ENCODE measurements at regions not wholly inside any gene's neighbourhood (a gene's known extent, or its start where the extent isn't known, plus 50 kb on each side); places are given as distances from the start of the nearest gene placed in this dataset.

DNA sequence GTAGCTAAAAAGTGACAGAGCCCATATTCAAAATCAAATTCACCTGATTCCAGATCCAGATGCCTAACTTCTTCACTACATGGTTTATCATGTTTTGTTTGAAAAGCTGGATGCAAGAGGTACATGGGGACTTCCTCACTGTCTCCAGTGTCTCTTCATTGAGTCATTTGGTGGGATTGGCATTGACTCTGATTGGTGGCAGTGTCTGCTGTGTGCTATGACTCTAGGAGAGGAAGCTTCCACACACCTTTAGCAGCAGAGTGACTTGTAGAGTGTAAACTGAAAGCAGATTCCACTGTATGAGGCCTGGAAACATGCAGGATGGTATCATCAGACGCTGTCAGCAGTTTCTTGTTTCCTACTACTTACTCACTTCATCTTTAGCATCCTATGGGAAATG is 250.9 kb upstream of the SEMA6A start:
- TF ChIP-seq, protein P1, sequence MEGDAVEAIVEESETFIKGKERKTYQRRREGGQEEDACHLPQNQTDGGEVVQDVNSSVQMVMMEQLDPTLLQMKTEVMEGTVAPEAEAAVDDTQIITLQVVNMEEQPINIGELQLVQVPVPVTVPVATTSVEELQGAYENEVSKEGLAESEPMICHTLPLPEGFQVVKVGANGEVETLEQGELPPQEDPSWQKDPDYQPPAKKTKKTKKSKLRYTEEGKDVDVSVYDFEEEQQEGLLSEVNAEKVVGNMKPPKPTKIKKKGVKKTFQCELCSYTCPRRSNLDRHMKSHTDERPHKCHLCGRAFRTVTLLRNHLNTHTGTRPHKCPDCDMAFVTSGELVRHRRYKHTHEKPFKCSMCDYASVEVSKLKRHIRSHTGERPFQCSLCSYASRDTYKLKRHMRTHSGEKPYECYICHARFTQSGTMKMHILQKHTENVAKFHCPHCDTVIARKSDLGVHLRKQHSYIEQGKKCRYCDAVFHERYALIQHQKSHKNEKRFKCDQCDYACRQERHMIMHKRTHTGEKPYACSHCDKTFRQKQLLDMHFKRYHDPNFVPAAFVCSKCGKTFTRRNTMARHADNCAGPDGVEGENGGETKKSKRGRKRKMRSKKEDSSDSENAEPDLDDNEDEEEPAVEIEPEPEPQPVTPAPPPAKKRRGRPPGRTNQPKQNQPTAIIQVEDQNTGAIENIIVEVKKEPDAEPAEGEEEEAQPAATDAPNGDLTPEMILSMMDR (IDR thresholded peaks at IDR 0.05), result no peak
- TF ChIP-seq ZNF121 (CRISPR knock-in tag; IDR thresholded peaks at IDR 0.05) (no peak), NFYB (CRISPR knock-in tag; conservative IDR thresholded peaks at IDR 0.05; ENCODE audit: low read depth) (no peak), MYBL2 (CRISPR knock-in tag; IDR thresholded peaks at IDR 0.05) (no peak), ZNF263 (CRISPR knock-in tag; IDR thresholded peaks at IDR 0.05; ENCODE audit: low read depth) (no peak), SP1 (CRISPR knock-in tag; conservative IDR thresholded peaks at IDR 0.05) (no peak), PRRX2 (CRISPR knock-in tag; IDR thresholded peaks at IDR 0.05) (no peak), NR2C2 (CRISPR knock-in tag; IDR thresholded peaks at IDR 0.05) (no peak), ZNF232 (CRISPR knock-in tag; IDR thresholded peaks at IDR 0.05) (no peak)
- TF ChIP-seq, protein P2, sequence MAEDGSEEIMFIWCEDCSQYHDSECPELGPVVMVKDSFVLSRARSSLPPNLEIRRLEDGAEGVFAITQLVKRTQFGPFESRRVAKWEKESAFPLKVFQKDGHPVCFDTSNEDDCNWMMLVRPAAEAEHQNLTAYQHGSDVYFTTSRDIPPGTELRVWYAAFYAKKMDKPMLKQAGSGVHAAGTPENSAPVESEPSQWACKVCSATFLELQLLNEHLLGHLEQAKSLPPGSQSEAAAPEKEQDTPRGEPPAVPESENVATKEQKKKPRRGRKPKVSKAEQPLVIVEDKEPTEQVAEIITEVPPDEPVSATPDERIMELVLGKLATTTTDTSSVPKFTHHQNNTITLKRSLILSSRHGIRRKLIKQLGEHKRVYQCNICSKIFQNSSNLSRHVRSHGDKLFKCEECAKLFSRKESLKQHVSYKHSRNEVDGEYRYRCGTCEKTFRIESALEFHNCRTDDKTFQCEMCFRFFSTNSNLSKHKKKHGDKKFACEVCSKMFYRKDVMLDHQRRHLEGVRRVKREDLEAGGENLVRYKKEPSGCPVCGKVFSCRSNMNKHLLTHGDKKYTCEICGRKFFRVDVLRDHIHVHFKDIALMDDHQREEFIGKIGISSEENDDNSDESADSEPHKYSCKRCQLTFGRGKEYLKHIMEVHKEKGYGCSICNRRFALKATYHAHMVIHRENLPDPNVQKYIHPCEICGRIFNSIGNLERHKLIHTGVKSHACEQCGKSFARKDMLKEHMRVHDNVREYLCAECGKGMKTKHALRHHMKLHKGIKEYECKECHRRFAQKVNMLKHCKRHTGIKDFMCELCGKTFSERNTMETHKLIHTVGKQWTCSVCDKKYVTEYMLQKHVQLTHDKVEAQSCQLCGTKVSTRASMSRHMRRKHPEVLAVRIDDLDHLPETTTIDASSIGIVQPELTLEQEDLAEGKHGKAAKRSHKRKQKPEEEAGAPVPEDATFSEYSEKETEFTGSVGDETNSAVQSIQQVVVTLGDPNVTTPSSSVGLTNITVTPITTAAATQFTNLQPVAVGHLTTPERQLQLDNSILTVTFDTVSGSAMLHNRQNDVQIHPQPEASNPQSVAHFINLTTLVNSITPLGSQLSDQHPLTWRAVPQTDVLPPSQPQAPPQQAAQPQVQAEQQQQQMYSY (CRISPR knock-in tag; IDR thresholded peaks at IDR 0.05), result no peak
- TF ChIP-seq, protein P3, sequence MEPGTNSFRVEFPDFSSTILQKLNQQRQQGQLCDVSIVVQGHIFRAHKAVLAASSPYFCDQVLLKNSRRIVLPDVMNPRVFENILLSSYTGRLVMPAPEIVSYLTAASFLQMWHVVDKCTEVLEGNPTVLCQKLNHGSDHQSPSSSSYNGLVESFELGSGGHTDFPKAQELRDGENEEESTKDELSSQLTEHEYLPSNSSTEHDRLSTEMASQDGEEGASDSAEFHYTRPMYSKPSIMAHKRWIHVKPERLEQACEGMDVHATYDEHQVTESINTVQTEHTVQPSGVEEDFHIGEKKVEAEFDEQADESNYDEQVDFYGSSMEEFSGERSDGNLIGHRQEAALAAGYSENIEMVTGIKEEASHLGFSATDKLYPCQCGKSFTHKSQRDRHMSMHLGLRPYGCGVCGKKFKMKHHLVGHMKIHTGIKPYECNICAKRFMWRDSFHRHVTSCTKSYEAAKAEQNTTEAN (CRISPR knock-in tag; IDR thresholded peaks at IDR 0.05), result no peak
- TF ChIP-seq, protein P4, sequence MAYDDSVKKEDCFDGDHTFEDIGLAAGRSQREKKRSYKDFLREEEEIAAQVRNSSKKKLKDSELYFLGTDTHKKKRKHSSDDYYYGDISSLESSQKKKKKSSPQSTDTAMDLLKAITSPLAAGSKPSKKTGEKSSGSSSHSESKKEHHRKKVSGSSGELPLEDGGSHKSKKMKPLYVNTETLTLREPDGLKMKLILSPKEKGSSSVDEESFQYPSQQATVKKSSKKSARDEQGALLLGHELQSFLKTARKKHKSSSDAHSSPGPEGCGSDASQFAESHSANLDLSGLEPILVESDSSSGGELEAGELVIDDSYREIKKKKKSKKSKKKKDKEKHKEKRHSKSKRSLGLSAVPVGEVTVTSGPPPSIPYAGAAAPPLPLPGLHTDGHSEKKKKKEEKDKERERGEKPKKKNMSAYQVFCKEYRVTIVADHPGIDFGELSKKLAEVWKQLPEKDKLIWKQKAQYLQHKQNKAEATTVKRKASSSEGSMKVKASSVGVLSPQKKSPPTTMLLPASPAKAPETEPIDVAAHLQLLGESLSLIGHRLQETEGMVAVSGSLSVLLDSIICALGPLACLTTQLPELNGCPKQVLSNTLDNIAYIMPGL (CRISPR knock-in tag; IDR thresholded peaks at IDR 0.05), result no peak
- TF ChIP-seq, protein P5, sequence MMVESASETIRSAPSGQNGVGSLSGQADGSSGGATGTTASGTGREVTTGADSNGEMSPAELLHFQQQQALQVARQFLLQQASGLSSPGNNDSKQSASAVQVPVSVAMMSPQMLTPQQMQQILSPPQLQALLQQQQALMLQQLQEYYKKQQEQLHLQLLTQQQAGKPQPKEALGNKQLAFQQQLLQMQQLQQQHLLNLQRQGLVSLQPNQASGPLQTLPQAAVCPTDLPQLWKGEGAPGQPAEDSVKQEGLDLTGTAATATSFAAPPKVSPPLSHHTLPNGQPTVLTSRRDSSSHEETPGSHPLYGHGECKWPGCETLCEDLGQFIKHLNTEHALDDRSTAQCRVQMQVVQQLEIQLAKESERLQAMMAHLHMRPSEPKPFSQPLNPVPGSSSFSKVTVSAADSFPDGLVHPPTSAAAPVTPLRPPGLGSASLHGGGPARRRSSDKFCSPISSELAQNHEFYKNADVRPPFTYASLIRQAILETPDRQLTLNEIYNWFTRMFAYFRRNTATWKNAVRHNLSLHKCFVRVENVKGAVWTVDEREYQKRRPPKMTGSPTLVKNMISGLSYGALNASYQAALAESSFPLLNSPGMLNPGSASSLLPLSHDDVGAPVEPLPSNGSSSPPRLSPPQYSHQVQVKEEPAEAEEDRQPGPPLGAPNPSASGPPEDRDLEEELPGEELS (CRISPR knock-in tag; IDR thresholded peaks at IDR 0.05), result no peak
- TF ChIP-seq, protein P6, sequence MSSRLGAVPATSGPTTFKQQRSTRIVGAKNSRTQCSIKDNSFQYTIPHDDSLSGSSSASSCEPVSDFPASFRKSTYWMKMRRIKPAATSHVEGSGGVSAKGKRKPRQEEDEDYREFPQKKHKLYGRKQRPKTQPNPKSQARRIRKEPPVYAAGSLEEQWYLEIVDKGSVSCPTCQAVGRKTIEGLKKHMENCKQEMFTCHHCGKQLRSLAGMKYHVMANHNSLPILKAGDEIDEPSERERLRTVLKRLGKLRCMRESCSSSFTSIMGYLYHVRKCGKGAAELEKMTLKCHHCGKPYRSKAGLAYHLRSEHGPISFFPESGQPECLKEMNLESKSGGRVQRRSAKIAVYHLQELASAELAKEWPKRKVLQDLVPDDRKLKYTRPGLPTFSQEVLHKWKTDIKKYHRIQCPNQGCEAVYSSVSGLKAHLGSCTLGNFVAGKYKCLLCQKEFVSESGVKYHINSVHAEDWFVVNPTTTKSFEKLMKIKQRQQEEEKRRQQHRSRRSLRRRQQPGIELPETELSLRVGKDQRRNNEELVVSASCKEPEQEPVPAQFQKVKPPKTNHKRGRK (CRISPR knock-in tag; IDR thresholded peaks at IDR 0.05; ENCODE audit: borderline replicate concordance), result no peak
